ENCODE measurements at regions not wholly inside any gene's neighbourhood (a gene's known extent, or its start where the extent isn't known, plus 50 kb on each side); places are given as distances from the start of the nearest gene placed in this dataset.
A peak's percentile ranks its signal among the peaks of the same experiment; 100 is the strongest.
"Not testable (repeated sequence)": the region's sequence is repeated elsewhere in the genome, so short reads cannot be mapped to it uniquely, and the experiment has no call there.

- no peak for DNase-seq
Measured at GRCh38 chr2:101609433-101609832, 88.1 kb upstream of the MAP4K4 start.

GRCh38 chr2:101608408-101609310 is 88.8 kb upstream of the MAP4K4 start:
- DNase-seq = no peak

GRCh38 chr2:101597347-101597944 is 100.1 kb upstream of the MAP4K4 start:
- no peak for DNase-seq

- DNase-seq = no peak
Measured at GRCh38 chr2:101596333-101596732, 101.2 kb upstream of the MAP4K4 start.

- no peak for DNase-seq
Measured at GRCh38 chr2:101587251-101587650, 110.3 kb upstream of the MAP4K4 start.

- no peak for DNase-seq
Measured at GRCh38 chr2:101583861-101584260, 108.9 kb upstream of the RFX8 start.

- DNase-seq = no peak
Measured at GRCh38 chr2:101581675-101582299, 106.9 kb upstream of the RFX8 start.

- no peak for DNase-seq
Measured at GRCh38 chr2:101580528-101580927, 105.6 kb upstream of the RFX8 start.

- DNase-seq = no peak
Measured at GRCh38 chr2:101578671-101579070, 103.8 kb upstream of the RFX8 start.

- DNase-seq = not testable (repeated sequence)
Measured at GRCh38 chr2:101578135-101578534, 103.2 kb upstream of the RFX8 start.

GRCh38 chr2:101577173-101577572 is 102.3 kb upstream of the RFX8 start:
- DNase-seq = peak in 1 of 5 experiments; percentile 63

GRCh38 chr2:101574622-101575021 is 99.7 kb upstream of the RFX8 start:
- DNase-seq = no peak

- no peak for DNase-seq
Measured at GRCh38 chr2:101571951-101572350, 97.0 kb upstream of the RFX8 start.

GRCh38 chr2:101569886-101570520 is 95.1 kb upstream of the RFX8 start:
- no peak for DNase-seq

GRCh38 chr2:101568969-101569368 is 94.1 kb upstream of the RFX8 start:
- DNase-seq = no peak

GRCh38 chr2:101566632-101567228 is 91.8 kb upstream of the RFX8 start:
- no peak for DNase-seq

- no peak for DNase-seq
Measured at GRCh38 chr2:101563849-101564248, 88.9 kb upstream of the RFX8 start.

- DNase-seq = peak in 1 of 5 experiments; percentile 77
Measured at GRCh38 chr2:101560780-101561315, 85.9 kb upstream of the RFX8 start.

GRCh38 chr2:101559551-101559950 is 84.6 kb upstream of the RFX8 start:
- DNase-seq = no peak

- DNase-seq = no peak
Measured at GRCh38 chr2:101558740-101559525, 84.0 kb upstream of the RFX8 start.

GRCh38 chr2:101556033-101556459 is 81.1 kb upstream of the RFX8 start:
- no peak for DNase-seq

All from T-helper 2 cell (primary cell).